NCI-H187 (cell line): ENCODE measurements at regions not wholly inside any gene's neighbourhood (a gene's known extent, or its start where the extent isn't known, plus 50 kb on each side); places are given as distances from the start of the nearest gene placed in this dataset.

Experiments used
- DNase-seq, 2 experiments: peaks; one replicate each; lab custom pipeline; 2025; lab: John Stamatoyannopoulos, UW

DNA sequence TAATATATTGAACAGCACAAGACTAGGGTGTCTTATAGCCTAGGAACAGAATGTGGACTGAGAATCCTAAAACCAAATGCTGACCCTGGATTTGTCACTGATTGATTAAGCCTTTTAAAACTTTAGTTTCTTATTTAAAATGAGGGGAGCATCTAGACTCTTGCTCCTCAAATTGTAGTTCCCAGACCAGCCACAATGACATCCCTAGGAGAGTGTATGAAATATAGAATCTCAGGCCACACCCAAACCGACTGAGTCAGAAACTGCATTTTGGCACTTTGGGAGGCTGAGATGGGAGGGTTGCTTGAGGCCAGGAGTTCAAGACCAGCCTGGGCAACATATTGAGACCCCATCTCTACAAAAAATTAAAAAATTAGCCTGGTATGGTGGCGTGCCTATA lies 287.8 kb upstream of the UMPS start:
- DNase-seq: no peak

DNA sequence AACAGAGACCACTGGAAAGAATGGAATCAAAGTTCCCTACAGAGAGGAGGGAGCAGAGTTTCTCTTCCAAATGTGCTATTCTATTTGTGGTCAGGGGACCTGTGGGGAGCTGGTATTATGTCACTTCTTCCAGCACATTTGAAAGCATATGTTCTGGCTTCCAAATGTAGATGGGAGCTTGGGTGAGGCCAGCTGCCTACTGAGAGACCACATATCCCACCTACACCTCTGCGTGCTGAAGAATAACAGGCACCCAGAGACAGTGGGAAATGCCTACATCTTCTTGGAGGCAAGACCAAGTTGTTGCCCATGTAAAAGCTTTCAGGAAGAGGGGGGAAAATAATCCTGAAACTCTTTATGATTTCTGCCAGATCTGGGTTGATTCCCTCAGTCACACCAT lies 286.8 kb upstream of the UMPS start:
- DNase-seq: no peak

DNA sequence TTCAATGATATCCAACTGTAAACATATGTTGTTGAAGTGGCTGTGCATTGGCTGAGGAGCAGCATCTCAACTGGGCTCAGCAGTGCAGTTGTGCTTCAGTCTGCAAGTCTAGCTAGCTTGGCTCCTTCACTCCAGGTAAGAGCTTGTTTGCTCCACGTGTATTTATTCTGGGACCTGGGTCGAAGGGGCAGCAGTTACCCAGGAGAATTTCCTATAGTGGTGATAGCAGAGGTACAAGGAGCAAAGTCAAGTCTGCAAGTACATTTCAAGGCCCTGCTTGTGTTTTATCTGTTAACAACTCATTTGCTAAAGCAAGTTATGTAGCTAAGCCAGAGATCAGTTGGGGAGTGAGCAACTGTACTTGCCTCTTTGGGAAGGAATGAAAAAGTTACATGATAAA lies 286.2 kb upstream of the UMPS start:
- no peak for DNase-seq

DNA sequence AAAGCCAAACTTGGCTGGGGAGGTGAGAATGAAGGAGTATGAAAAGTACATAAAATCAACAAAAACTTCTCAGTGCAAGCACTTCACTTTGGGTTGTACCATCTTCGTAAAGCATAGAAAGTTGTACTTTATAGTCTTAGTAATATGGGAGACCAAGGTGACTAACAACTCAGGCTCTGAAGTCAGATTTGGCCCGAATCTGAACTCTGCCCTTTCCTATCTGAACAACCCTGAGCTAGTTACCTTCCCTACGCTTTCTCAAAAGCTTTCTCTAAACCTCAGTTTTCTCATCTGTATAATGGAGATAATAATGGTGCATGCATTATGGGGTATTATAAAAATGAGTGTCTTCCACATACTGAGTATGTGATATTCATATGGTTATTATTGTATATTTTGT lies 285.4 kb upstream of the UMPS start:
- no peak for DNase-seq

DNA sequence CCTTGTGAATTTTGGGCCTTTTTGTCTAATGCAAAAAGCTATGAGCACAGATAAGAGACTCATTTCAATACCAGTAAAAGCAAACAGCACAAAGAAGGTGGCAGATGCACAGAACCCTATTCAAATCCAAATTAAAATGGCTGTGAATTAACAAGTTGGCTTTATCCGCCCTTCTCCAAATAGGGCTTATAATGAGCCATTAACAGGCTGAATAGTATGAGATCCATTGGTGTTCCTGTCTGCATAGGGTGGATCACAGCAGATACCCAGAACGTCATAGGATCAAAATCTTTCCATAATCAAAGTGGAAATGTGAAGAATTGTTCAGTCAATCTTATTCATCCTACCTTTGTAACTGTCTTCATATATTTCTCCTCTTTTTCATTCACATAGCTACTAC lies 282.4 kb upstream of the UMPS start:
- DNase-seq: no peak

DNA sequence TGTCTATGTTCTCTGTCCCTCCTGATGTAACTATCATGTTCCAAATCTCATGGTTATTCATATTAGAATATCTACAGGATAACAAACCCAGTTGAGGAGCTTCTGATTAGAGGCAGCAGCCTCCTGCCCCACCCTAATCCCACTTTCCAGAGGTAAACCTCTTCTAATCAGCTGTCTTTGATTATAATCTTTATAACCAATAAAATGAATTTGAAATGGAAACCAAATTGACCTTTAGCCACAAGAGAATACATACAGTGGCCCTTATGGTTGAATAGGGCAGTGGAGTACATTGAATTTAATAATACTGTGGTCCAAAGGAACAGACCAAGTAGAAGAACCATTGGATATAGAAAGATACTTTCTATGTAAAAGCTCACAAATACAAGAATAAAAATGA lies 281.3 kb upstream of the UMPS start:
- no peak for DNase-seq

DNA sequence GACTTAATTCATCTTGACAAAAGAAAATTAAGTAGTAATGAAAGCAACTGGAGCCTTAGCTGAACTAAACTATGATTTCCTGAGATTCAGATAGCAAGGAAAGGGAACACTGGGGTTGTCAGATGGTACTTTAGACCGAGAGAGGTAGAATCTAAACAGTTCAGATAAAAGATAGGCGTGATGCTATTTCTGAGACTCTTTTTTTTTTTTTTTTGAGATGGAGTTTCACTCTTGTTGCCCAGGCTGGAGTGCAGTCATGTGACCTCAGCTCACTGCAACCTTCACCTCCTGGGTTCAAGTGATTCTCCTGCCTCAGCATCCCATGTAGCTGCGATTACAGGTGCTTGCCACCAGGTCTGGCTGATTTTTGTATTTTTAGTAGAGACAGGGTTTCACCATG lies 279.9 kb upstream of the UMPS start:
- no peak for DNase-seq

DNA sequence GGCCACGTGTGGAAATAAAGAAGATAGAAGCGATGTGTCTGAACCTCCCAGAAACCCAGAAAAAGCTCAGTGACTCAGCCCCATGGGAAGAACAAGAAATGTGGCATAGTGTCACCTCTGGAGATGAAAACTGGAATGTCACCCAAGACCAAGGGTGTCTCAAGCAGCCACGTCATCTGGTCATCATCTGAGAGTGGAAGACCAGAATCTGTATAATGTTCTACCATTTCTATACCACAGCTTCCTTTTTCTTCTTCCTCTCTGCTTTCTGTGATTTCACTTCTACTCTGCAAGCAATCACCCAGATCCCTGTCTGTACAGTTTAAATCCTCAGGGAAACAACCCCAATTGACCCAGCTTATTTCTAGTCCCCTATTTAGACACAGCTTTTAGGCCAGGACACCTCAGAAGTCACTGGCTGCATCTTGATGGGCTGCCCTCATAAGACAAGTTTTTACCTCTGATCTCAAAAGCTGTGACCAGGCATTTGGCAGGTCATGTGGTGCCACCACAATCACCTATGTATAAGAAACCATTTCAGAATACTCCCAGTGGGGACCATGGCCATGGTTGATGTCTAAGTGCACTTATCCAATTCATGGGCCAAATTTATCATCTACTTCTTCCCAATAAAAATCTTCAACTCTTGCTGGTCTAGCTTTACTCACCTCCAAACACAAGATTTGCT lies 278.5 kb upstream of the UMPS start:
- no peak for DNase-seq

DNA sequence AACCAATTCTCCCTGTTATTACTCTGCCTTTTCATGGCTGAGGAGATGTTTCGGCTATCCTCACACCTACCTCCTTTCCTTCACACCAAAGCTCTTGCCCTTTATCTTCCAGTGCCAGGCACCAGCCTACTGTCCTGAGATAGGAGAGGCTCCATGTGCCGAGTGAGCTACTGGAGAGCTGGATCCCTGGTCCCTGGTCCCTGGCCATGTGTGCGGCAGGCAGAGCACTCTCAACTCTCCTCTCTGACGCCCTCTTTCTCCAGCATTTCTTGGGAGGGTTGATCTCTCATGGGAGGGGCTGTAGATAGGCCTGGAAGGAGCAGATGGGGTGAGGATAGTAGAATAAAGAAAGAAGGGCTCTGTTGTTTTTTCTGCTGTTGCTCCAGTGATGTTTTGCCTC lies 277.1 kb upstream of the UMPS start:
- DNase-seq: no peak

DNA sequence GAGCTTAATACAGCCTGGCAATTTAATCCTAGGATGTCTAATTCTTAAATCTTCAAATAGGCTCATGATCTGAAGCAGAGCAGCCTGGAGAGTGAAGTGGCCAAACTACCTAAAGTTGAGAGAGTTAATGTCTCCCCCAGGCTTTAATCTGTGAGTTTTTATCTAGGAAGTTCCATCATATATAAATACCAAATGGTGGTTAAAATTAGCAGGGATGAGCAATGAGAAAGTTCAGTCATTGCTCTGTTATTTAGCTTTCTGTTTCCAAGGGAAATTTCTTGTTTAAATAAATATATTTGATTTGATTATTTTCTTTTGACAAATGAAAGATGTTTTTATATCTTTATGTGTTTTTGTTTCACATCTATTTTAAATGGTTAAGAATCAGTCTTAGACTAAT lies 274.4 kb upstream of the UMPS start:
- DNase-seq: no peak

DNA sequence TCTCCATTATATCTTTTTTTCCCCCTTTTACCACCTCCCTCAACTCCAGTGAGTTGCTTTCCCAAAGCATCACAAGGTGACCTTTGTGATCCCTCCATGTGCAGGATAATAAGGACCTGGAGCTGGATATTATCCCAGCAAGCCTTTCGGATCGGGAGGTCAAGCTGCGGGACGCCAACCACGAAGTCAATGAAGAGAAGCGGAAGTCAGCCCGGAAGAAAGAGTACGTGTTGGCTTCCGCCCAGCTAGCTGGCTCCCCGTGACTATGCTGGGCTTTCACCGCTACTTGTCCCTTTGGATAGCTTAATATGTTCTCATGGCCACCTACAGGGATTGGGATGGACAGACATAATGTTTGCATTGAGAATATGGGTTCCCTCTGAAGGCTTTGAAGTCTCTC lies 273.7 kb upstream of the UMPS start:
- DNase-seq: no peak

DNA sequence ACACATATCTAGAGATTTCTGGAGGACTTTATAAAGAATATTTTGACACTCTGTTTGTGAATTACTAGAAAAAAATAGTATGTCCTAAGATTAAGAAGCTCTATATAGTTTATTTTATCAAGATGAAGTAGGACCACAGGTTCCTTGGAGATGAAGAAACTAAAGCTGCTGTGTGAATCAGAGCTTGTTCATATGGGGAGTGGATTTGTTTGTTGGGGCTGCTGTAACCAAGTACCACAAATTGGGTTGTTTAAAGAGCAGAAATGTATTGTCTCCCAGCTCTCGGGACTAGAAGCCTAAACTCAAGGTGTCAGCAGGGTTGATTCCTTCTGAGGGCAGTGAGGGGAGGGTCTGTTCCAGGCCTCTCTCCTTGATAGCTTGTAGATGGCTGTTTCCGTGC lies 270.6 kb upstream of the UMPS start:
- DNase-seq: no peak

DNA sequence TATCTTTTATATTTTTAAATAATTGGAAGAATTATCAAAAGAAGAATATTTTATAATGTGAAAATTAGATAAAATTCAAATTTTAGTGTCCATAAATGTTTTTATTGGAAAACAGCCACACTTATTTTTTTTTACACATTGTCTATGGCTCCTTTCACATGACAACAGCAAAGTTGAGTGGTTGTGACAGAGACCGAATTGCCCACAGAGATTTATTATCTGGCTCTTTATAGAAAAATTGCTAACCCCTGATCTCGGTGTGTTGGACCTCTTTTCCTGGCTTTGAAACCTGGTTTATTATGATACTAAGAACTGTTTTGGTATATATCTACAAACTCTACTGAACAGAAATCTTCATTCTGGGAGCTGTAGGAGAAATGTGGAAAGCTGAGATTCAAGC lies 269.1 kb upstream of the UMPS start:
- no peak for DNase-seq

DNA sequence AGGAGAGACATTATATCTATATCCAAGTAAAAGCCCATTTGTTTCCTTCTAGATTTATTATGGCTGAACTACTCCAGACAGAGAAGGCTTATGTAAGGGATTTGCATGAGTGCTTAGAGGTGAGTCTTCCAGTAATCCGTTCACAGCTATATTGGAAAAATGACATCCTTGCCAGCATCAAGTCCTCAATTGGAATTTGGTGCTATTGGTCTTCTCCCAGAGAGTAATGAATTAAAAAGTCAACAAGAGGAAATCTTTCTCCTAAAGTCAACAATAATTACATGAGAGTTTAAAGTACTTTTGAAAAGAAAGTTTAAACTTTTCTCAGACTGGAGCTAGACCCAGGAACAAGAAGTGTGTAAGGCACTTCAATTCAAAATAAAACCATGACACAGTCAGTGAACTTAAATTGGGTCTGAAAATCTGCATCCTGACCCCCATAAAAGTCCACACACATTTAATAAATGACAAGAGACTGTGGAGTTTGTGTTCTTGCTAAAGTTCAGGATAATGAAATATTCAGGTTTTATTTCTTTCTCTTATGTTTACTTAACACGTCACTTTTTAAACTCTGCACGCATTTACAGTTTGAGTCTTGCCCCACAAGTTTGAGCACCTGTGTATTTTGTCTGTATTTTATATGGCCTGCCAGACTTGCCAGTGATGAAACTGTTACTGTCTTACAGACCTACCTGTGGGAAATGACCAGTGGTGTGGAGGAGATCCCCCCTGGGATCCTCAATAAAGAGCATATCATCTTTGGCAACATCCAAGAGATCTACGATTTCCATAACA lies 268.2 kb upstream of the UMPS start:
- DNase-seq: no peak

DNA sequence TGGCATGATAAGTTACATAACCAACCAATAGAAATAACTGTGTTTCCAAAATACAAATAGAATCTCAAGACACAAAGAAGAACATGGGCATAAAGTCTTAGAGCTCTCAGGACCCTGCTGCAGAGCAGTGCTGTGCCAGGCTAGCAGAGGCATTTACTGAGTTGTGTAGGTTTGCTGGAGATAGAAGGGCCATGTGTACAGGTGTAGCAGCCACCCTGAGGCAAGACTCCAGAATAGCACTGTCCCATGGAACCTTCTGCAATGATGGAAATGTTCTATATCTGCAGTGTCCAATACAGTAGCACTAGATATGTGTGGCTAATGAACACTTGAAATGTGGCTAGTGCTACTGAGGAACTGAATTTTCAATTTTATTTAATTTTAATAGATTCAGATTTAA lies 267.0 kb upstream of the UMPS start:
- no peak for DNase-seq

DNA sequence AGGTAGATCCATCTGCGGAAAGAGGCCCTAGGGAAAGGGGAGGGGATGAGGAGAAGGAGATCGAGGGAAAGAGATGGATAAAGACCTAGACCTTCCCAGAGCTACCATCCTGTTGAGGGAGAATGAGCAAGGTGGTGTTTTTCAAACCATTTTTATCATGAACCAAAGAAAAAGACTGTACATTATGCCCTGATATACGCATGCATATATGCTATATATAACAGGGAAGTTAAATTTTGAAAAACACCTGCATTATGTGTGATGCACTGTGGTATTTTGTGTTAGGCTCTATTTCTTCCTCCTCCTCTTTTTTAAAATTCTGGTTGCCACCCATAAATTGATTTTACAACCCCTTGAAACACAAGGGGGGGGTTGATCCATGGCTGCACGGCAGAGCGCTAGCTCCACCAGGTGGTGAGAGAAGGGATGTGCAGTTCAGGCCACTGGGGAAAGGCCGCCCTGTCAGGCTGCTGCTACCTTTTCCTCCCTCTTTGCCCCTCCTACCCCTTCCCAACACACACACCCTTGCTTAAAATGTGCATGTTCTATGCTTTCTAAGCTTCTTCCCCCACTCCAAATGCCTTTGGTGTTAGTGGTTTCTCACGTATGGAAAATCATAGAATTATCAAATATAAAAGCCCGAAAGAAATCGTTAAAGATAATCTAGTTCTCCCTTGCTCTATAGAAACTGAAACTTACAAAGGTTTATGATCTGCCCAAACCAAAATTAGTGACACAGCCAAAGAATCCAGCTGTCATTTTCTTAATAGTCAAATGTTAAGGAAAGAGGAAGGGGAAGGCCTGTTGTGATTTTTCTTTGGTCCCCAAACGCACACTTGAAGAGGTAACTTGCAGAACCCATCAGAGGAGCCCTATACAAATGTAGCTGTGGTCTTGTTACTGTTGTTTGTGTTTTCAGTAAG lies 262.0 kb upstream of the UMPS start:
- DNase-seq: peak in 1 of 2 experiments; percentile 7

DNA sequence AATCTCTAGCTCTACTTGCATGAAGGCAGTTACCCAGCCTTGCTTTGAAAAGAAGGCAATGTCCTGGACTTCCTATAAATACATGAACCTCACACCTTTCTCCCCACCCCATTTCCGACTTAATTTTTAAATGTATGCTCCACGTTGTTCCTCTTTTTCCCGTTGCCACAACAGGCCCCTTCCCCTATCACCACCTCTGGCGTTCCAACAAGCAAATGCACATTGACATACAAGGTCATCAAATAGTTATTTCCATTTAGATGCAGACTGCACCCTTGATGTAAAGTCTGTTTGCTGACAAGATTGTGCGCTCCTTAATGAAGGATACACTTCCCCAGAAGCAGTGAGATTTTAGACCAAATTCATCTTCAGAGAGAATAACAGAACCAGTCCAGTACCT lies 260.7 kb upstream of the UMPS start:
- DNase-seq: no peak

DNA sequence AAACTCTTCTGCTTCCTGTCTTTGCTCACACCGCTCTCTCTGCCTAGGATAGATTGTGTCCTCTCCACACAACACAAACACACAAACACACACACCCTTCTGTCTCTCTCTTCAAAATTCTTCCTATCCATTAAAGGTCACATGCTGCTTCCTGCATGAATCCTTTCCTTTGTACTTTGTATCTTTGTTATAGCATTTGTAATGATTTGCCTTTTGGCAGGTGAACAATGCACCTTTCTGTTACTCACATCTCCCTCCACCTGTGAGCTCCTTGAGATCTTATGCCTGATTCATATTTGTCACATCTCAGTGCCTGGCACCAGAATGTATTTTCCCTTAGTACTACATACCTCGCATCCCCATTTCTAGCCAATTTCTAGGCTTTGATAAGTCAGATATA lies 251.4 kb upstream of the UMPS start:
- DNase-seq: no peak

DNA sequence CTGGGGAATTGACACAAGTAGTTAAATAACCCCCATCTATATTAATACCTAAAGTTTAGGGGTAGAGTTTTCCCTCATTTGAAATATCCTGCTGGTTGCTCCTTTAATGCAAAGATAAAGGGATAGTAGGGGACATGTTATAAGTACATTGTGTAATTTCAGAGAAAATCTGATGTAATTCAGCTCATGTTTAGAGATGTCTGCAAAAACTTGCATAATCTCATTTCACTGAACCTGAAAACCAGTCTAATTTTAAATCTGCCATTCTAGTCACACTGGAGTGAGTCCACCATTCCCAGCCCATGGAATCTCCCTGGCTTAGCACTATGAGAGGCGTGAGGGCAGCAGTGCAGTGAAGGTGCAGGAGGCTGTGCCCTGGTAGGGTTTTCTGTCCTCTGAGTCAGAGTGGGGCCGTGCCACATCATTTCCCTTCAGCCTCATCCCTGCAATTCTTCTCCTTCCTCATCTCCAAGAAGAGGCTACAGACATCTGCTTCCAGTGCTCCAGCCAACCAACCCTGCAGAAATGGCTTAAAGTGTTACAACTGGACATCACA lies 246.3 kb upstream of the UMPS start:
- no peak for DNase-seq

DNA sequence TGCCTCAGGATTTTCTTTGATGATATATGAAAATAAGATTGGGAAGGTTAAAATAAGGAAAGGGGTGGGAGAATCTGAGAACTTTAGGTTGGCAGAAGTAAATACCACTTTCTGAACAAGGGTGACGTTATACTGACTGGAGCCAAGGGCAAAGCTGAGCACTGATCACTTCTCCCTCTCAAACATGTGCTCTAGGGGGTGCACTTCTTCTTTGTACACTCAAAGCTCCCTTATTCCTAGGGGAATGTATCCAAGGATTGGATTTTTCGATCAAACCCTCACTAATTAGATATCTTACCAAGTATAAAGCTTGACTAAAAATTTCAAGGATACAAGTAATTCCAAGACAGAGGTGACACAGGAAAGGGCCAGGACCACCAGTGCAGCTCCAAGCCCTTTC lies 243.9 kb upstream of the UMPS start:
- DNase-seq: no peak

DNA sequence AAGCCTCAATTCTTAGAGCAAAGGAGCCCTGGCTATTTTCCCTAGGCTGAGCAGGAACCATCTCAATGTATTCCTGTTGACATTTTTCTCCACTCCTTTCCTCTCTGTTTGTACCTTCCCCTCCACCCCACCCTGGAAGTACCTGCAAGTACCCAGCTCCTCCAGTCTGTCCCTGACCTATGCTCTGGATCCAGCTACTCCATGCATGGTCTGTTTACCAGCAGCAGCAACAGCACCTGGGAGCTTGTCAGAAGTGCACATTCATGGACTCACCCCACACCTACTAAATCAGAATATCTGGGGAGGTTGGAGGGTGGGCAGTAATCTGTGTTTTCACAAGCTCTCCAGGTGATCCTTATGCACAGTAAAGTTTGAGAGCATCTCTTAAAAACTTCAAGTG lies 240.7 kb upstream of the UMPS start:
- no peak for DNase-seq

DNA sequence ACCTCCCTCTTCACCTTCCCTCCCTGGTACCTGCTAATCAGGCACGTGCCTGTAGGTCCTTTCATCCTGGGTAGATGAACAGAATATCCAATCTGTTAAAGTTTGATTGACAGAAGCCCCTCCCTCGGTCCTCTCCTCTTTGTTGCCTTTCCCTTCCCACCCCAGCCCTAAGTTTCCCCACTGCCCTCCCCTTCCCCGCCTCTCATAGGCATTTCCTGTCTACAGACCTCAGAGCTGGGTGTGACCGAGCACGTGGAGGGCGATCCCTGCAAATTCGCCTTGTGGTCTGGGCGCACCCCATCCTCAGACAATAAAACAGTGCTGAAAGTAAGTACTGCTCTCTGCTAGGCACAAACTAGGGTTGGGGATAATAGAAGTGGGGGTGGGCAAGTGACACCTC lies 239.2 kb upstream of the UMPS start:
- DNase-seq: no peak

DNA sequence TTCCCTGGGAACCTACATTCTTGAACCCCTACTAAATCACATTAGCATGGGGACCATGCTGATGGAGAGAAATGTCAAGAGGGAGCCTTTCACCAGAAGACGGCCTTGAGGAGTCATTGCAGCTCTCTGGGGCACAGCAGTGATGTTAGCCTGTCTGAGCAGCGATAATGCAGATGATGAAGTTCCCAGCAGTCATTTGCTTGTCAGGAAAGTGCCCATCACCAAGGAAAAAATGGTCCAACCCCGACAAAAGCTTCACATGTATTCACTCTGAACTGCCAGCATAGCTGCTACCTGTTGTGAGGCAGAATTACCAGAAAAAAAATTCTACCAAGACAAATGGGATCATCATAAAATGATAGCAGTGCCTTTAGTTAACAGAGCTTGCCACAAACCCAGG lies 238.4 kb upstream of the UMPS start:
- DNase-seq: no peak
